GM21737 (cell line): ENCODE measurements at regions not wholly inside any gene's neighbourhood (a gene's known extent, or its start where the extent isn't known, plus 50 kb on each side); places are given as distances from the start of the nearest gene placed in this dataset.
"Not testable (repeated sequence)": the region's sequence is repeated elsewhere in the genome, so short reads cannot be mapped to it uniquely, and the experiment has no call there.

ENCODE experiments used
- ATAC-seq: cut with Tn5 transposase; IDR thresholded peaks from one replicate; pipeline ENCODE4 v1.9.1; 2021; ENCODE audit warnings: mild to moderate bottlenecking, moderate library complexity; ENCODE audit not compliant: unreplicated experiment

- not testable (repeated sequence) for ATAC-seq
Observed at GRCh38 chr17:21514567-21514966, 138.4 kb downstream of the KCNJ12 start.

- no peak for ATAC-seq
Observed at GRCh38 chr17:21517538-21518293, 141.6 kb downstream of the KCNJ12 start.

- ATAC-seq = no peak
Observed at GRCh38 chr17:21522755-21523336, 146.7 kb downstream of the KCNJ12 start.

- no peak for ATAC-seq
Observed at GRCh38 chr17:21523497-21524210, 147.5 kb downstream of the KCNJ12 start.

- no peak for ATAC-seq
Observed at GRCh38 chr17:21524211-21524591, 148.0 kb downstream of the KCNJ12 start.

GRCh38 chr17:21525464-21526130 lies 149.4 kb downstream of the KCNJ12 start:
- no peak for ATAC-seq

GRCh38 chr17:21528031-21528695 lies 152.0 kb downstream of the KCNJ12 start:
- ATAC-seq = no peak

- ATAC-seq = no peak
Observed at GRCh38 chr17:21530311-21530710, 154.2 kb downstream of the KCNJ12 start.

GRCh38 chr17:21530841-21531240 lies 154.7 kb downstream of the KCNJ12 start:
- no peak for ATAC-seq

GRCh38 chr17:21532763-21533385 lies 156.7 kb downstream of the KCNJ12 start:
- no peak for ATAC-seq

GRCh38 chr17:21535686-21536375 lies 156.5 kb upstream of the KCNJ18 start:
- no peak for ATAC-seq

GRCh38 chr17:21537302-21537701 lies 155.0 kb upstream of the KCNJ18 start:
- no peak for ATAC-seq

- no peak for ATAC-seq
Observed at GRCh38 chr17:21538615-21539014, 153.7 kb upstream of the KCNJ18 start.

- no peak for ATAC-seq
Observed at GRCh38 chr17:21539146-21539545, 153.2 kb upstream of the KCNJ18 start.

- ATAC-seq = no peak
Observed at GRCh38 chr17:21540502-21540901, 151.8 kb upstream of the KCNJ18 start.

GRCh38 chr17:21542070-21542469 lies 150.3 kb upstream of the KCNJ18 start:
- no peak for ATAC-seq

GRCh38 chr17:21542991-21543390 lies 149.3 kb upstream of the KCNJ18 start:
- no peak for ATAC-seq

- ATAC-seq = no peak
Observed at GRCh38 chr17:21545064-21545463, 147.3 kb upstream of the KCNJ18 start.

GRCh38 chr17:21548236-21548635 lies 144.1 kb upstream of the KCNJ18 start:
- no peak for ATAC-seq

GRCh38 chr17:21549107-21549687 lies 143.1 kb upstream of the KCNJ18 start:
- ATAC-seq = no peak
